HCT116 (cell line): ENCODE measurements at regions not wholly inside any gene's neighbourhood (a gene's known extent, or its start where the extent isn't known, plus 50 kb on each side); places are given as distances from the start of the nearest gene placed in this dataset.

Experiments
- ATAC-seq: fragments of 200-7000 bp; cut with Tn5 transposase; 2 replicates; pipeline ENCODE4 v1.9.1; 2020; ENCODE audit warnings: mild to moderate bottlenecking, moderate library complexity
- BruUV-seq: library from RNA; stranded (reverse); fragments of 400-500 nt; replicated peaks from 2 replicates; lab custom pipeline; 2021; lab: Mats Ljungman, UMichigan
- CTCF ChIA-PET: fragments of 300-600 bp; sonication (Branson Sonifier 250); formaldehyde crosslinking; loops from one replicate; lab custom pipeline; 2021; ENCODE audit warnings: antibody characterized with exemption; lab: Charles Lee
- POLR2A ChIA-PET: fragments of 300-600, 350-600 bp; sonication (Branson Sonifier 250); formaldehyde crosslinking; loops from one replicate; lab custom pipeline; 2021; ENCODE audit warnings: antibody characterized with exemption; lab: Charles Lee
- RAD21 ChIA-PET, 2 experiments: fragments of 300-600 bp; sonication (Branson Sonifier 250); formaldehyde crosslinking; loops; one replicate each; lab custom pipeline; 2023; ENCODE audit warnings: low total read pairs in 2 of 2; ENCODE audit not compliant: uncharacterized antibody in 2 of 2, unreplicated experiment in 2 of 2, low non-redundant PET in 1 of 2; lab: Charles Lee
- DNase-seq: peaks from one replicate; pipeline ENCODE4 v3.0.0-alpha.2; 2010; ENCODE audit warnings: low read depth, low spot score
- H2AFZ ChIP-seq: fragments of 200-600 bp; shearing (Covaris generic), sonication (generic); 2 replicates; pipeline ENCODE4 v1.6.1; 2017; ENCODE audit warnings: low read depth, mixed run types, mixed read lengths, antibody characterized with exemption, low read length; ENCODE audit not compliant: poor library complexity, severe bottlenecking
- H3K27ac ChIP-seq: 2 replicates; pipeline ENCODE4 v1.5.1; 2012; ENCODE audit warnings: low read depth, low read length
- H3K27me3 ChIP-seq: fragments of 200-600 bp; sonication (generic); 2 replicates; pipeline ENCODE4 v1.6.1; 2016; ENCODE audit warnings: mixed run types, low read length, mixed read lengths; ENCODE audit not compliant: insufficient read depth
- H3K36me3 ChIP-seq, 2 experiments: fragments of 200-500 bp in 1 of 2; fragments of 200-600 bp in 1 of 2; sonication (Bioruptor generic) in 1 of 2; sonication (generic) in 1 of 2; 2 replicates each; pipeline versions ENCODE4 v1.5.1 to v1.6.1; 2014 to 2016; ENCODE audit warnings: low read length in 2 of 2, inconsistent platforms in 1 of 2, mixed read lengths in 1 of 2, mixed run types in 1 of 2; ENCODE audit not compliant: insufficient read depth in 2 of 2, control insufficient read depth in 1 of 2
- H3K4me1 ChIP-seq, 2 experiments: fragments of 200-600 bp in 1 of 2; sonication (generic) in 1 of 2; 2 replicates each; pipeline versions ENCODE4 v1.5.1 to v1.6.1; 2012 to 2017; ENCODE audit warnings: low read length in 2 of 2, inconsistent platforms in 1 of 2, mild to moderate bottlenecking in 1 of 2, mixed read lengths in 1 of 2, mixed run types in 1 of 2, moderate library complexity in 1 of 2; ENCODE audit not compliant: insufficient read depth in 2 of 2, control insufficient read depth in 1 of 2
- H3K4me2 ChIP-seq: fragments of 200-600 bp; sonication (generic); 2 replicates; pipeline ENCODE4 v1.6.1; 2017; ENCODE audit warnings: mixed run types, low read length, mixed read lengths
- H3K4me3 ChIP-seq, 2 experiments: fragments of 200-600 bp in 1 of 2; sonication (generic) in 1 of 2; replicated peaks in 1 of 2; 2 replicates each; pipeline ENCODE4 v1.5.1; 2011 to 2016; ENCODE audit warnings: low read length in 2 of 2, control low read depth in 1 of 2, low read depth in 1 of 2, mild to moderate bottlenecking in 1 of 2, mixed read lengths in 1 of 2, mixed run types in 1 of 2
- H3K79me2 ChIP-seq: fragments of 200-600 bp; sonication (generic); 2 replicates; pipeline ENCODE4 v1.6.1; 2017; ENCODE audit warnings: mild to moderate bottlenecking, mixed run types, low read length, moderate library complexity, mixed read lengths; ENCODE audit not compliant: insufficient read depth
- H3K9ac ChIP-seq: fragments of 200-600 bp; sonication (generic); 2 replicates; pipeline ENCODE4 v1.6.1; 2016; ENCODE audit warnings: low read length, mixed read lengths
- H3K9me2 ChIP-seq: fragments of 200-600 bp; sonication (generic), shearing (Covaris generic); 2 replicates; pipeline ENCODE4 v1.6.1; 2017; ENCODE audit warnings: mixed run types, mild to moderate bottlenecking, moderate library complexity; ENCODE audit not compliant: insufficient read depth
- H3K9me3 ChIP-seq, 2 experiments: fragments of 200-500 bp in 1 of 2; fragments of 200-600 bp in 1 of 2; sonication (Bioruptor generic) in 1 of 2; sonication (generic) in 1 of 2; 2 replicates each; pipeline ENCODE4 v1.6.1; 2014 to 2017; ENCODE audit warnings: low read length in 2 of 2, mixed read lengths in 2 of 2, inconsistent platforms in 1 of 2, low read depth in 1 of 2, mild to moderate bottlenecking in 1 of 2, mixed run types in 1 of 2, moderate library complexity in 1 of 2; ENCODE audit not compliant: control insufficient read depth in 1 of 2, insufficient read depth in 1 of 2
- H4K20me1 ChIP-seq: fragments of 200-600 bp; sonication (generic), shearing (Covaris generic); 2 replicates; pipeline ENCODE4 v1.6.1; 2017; ENCODE audit warnings: mixed run types, mild to moderate bottlenecking, moderate library complexity; ENCODE audit not compliant: insufficient read depth
- JUND ChIP-seq: IDR thresholded peaks from 2 replicates; pipeline ENCODE4 v1.6.1; 2012
- POLR2A ChIP-seq: IDR thresholded peaks from 2 replicates; pipeline ENCODE4 v1.7.0; 2011; ENCODE audit warnings: borderline replicate concordance; ENCODE audit not compliant: insufficient read depth, insufficient read length; ENCODE audit errors: extremely low read depth
- intact Hi-C: fragments of 100-400 bp; cut with micrococcal nuclease; formaldehyde crosslinking; loops from 2 replicates; pipeline ENCODE4 v1.10.0; 2022
- TF ChIP-seq, protein P1 (sequence below): IDR thresholded peaks from 2 replicates; pipeline ENCODE4 v1.6.1; 2012
- TF ChIP-seq, protein P2 (sequence below), 3 experiments: fragments of 200-600 bp in 1 of 3; sonication (generic) in 1 of 3; IDR thresholded peaks in 2 of 3; conservative IDR thresholded peaks in 1 of 3; 2 replicates each; pipeline ENCODE4 v1.5.1; 2012 to 2017; ENCODE audit warnings: low read depth in 2 of 3, low read length in 2 of 3, antibody characterized with exemption in 1 of 3, borderline replicate concordance in 1 of 3, control low read depth in 1 of 3, mild to moderate bottlenecking in 1 of 3, mixed read lengths in 1 of 3, mixed run types in 1 of 3, moderate library complexity in 1 of 3; ENCODE audit not compliant: insufficient read depth in 1 of 3

DNA sequence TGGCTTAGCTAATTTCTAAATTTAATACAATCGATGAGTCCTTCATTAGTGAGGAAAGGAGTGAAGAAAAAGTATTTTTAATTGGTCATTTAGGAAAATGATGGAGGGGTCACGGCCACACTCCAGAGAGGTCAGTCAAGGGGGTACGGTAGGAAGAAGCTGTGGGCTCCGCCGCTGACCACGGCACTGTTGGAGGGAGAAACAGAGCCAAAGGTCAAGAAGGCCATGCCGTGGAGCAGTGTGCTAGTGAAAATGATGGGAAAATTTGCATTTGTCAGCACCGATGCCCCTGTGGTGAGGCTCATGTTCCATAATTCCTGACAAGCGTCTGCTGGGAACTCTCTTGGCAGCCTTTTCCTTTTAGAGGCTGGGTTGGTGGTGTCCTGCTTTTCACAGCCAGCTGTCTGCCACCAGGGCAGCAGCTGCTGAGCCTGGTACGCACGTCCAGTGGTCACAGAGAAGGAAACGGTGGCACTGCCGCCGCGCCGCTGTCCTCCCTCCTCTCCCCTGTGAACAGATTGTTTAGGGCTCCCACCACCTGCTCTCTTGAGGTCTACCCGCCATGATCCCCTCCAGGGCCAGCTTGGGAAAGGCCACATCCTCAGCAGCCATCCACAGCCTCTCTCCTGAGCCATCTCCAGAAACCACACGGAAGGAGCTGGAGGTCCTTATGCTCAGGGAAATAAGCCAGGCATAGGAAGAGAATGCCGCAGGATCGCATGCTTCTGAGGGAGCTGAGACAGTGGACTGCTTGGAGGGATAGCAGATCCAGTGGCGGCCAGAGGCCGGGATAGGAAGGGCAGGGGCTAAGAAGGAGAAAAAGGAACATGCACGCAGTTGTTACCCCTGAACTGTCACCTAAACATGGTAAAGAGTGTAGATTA, 263.7 kb upstream of the PPP2R2D start:
- no peaks in the 10 kb centered on the region for H3K36me3 ChIP-seq
- no peaks in the 10 kb centered on the region for H3K9me2 ChIP-seq
- no peaks in the 10 kb centered on the region for H4K20me1 ChIP-seq
- no peak overlapping the region for H3K9ac ChIP-seq
- ChIA-PET CTCF (no interaction called here), POLR2A (no interaction called here), RAD21 (no interaction called here)
- no peak overlapping the region for H3K4me3 ChIP-seq
- peaks cover 0 to 5% of the 10 kb centered on the region in 2 experiments; a peak in 1 of 4 replicates for H3K4me1 ChIP-seq
- no peak overlapping the region for H2AFZ ChIP-seq
- H3K27ac ChIP-seq, result no peak overlapping the region
- H3K27me3 ChIP-seq, result no peaks in the 10 kb centered on the region
- no peaks in the 10 kb centered on the region for H3K79me2 ChIP-seq
- TF ChIP-seq POLR2A (no peak), JUND (no peak)
- TF ChIP-seq, protein P1, sequence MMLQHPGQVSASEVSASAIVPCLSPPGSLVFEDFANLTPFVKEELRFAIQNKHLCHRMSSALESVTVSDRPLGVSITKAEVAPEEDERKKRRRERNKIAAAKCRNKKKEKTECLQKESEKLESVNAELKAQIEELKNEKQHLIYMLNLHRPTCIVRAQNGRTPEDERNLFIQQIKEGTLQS, result no peak
- TF ChIP-seq, protein P2, sequence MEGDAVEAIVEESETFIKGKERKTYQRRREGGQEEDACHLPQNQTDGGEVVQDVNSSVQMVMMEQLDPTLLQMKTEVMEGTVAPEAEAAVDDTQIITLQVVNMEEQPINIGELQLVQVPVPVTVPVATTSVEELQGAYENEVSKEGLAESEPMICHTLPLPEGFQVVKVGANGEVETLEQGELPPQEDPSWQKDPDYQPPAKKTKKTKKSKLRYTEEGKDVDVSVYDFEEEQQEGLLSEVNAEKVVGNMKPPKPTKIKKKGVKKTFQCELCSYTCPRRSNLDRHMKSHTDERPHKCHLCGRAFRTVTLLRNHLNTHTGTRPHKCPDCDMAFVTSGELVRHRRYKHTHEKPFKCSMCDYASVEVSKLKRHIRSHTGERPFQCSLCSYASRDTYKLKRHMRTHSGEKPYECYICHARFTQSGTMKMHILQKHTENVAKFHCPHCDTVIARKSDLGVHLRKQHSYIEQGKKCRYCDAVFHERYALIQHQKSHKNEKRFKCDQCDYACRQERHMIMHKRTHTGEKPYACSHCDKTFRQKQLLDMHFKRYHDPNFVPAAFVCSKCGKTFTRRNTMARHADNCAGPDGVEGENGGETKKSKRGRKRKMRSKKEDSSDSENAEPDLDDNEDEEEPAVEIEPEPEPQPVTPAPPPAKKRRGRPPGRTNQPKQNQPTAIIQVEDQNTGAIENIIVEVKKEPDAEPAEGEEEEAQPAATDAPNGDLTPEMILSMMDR (IDR thresholded peaks at IDR 0.05 in 2 of 3, conservative IDR thresholded peaks at IDR 0.05 in 1 of 3; ENCODE audit: borderline replicate concordance in 1 of 3, insufficient read depth in 1 of 3, low read depth in 2 of 3, low read length in 2 of 3), result no peak
- TF ChIP-seq, all 23 proteins: peak for 0
- Histone ChIP-seq H3K9me3 (no peaks in the 10 kb centered on the region), H3K4me2 (no peak overlapping the region)
- no TSS peak for BruUV-seq
- ATAC-seq (no peak), DNase-seq (no peak)
- intact Hi-C loops, result no loop called here
